ENCODE measurements at regions not wholly inside any gene's neighbourhood (a gene's known extent, or its start where the extent isn't known, plus 50 kb on each side); places are given as distances from the start of the nearest gene placed in this dataset.

DNA sequence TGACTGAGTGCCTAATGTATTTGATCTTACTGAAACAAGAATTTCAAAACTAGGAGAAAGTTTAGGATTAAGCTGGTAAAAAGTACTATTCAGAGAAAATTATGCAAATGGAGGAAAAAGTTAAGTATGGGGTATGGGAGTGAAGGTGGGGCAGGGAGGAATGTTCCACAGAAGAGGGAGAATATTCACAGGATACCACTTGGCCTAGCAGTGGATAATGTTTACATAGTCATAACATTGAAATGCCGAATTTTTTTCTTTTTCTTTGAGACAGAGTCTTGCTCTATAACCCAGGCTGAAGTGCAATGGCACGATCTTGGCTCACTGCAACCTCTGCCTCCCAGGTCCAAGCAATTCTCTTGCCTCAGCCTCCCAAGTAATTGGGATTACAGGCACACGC is 61.2 kb upstream of the LMNB1 start:
- TF ChIP-seq, protein P1, sequence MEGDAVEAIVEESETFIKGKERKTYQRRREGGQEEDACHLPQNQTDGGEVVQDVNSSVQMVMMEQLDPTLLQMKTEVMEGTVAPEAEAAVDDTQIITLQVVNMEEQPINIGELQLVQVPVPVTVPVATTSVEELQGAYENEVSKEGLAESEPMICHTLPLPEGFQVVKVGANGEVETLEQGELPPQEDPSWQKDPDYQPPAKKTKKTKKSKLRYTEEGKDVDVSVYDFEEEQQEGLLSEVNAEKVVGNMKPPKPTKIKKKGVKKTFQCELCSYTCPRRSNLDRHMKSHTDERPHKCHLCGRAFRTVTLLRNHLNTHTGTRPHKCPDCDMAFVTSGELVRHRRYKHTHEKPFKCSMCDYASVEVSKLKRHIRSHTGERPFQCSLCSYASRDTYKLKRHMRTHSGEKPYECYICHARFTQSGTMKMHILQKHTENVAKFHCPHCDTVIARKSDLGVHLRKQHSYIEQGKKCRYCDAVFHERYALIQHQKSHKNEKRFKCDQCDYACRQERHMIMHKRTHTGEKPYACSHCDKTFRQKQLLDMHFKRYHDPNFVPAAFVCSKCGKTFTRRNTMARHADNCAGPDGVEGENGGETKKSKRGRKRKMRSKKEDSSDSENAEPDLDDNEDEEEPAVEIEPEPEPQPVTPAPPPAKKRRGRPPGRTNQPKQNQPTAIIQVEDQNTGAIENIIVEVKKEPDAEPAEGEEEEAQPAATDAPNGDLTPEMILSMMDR (IDR thresholded peaks at IDR 0.05; ENCODE audit: poor library complexity), result no peak
- TF ChIP-seq EZH2phosphoT487 (IDR thresholded peaks at IDR 0.05; ENCODE audit: low read depth, severe bottlenecking, unreplicated experiment), result no peak

Measured in hepatocyte (in vitro differentiated cells).